Natural killer cell (primary cell): ENCODE measurements at regions not wholly inside any gene's neighbourhood (a gene's known extent, or its start where the extent isn't known, plus 50 kb on each side); places are given as distances from the start of the nearest gene placed in this dataset.

Source experiments
- ATAC-seq, 3 donors: fragments of 150-1000 bp in 2 of 3; fragments of 200-7000 bp in 1 of 3; cut with Tn5 transposase; 1 replicate in 1 of 3; 2 replicates in 2 of 3; pipeline ENCODE4 v1.10.0; 2021; ENCODE audit warnings: mild to moderate bottlenecking in 2 of 3, moderate library complexity in 2 of 3
- DNase-seq, 2 donors: peaks; one replicate each; pipeline versions ENCODE4 v3.0.0 to v3.0.0-alpha.2; 2013 to 2021; ENCODE audit warnings: mixed read lengths in 1 of 2
- H3K27ac ChIP-seq: one replicate; pipeline ENCODE4 v1.5.1; 2013; ENCODE audit warnings: mild to moderate bottlenecking, low read length
- H3K27me3 ChIP-seq: one replicate; pipeline ENCODE4 v1.6.1; 2013; ENCODE audit warnings: low read length; ENCODE audit not compliant: control insufficient read depth, insufficient read depth
- H3K36me3 ChIP-seq: one replicate; pipeline ENCODE4 v1.6.1; 2013; ENCODE audit warnings: low read length; ENCODE audit not compliant: control insufficient read depth, insufficient read depth
- H3K4me1 ChIP-seq: one replicate; pipeline ENCODE4 v1.6.1; 2013; ENCODE audit warnings: low read length; ENCODE audit not compliant: control insufficient read depth, insufficient read depth
- H3K4me3 ChIP-seq: one replicate; pipeline ENCODE4 v1.5.1; 2013; ENCODE audit warnings: low read length
- H3K9me3 ChIP-seq: one replicate; pipeline ENCODE4 v1.6.1; 2013; ENCODE audit warnings: low read length; ENCODE audit not compliant: control insufficient read depth, insufficient read depth
- H3K27ac Mint-ChIP-seq, 2 donors: one replicate each; pipeline ENCODE4 v1.8.0; 2022; ENCODE audit warnings: mild to moderate bottlenecking in 2 of 2, mixed read lengths in 2 of 2, moderate library complexity in 1 of 2
- H3K27me3 Mint-ChIP-seq, 2 donors: one replicate each; pipeline ENCODE4 v1.8.0; 2022; ENCODE audit warnings: low read depth in 2 of 2, mixed read lengths in 2 of 2
- H3K36me3 Mint-ChIP-seq: one replicate; pipeline ENCODE4 v1.8.0; 2022; ENCODE audit warnings: mixed read lengths
- H3K4me1 Mint-ChIP-seq, 2 donors: one replicate each; pipeline ENCODE4 v1.8.0; 2022; ENCODE audit warnings: mixed read lengths in 2 of 2
- H3K4me3 Mint-ChIP-seq: one replicate; pipeline ENCODE4 v1.8.0; 2022; ENCODE audit warnings: mild to moderate bottlenecking, moderate library complexity, mixed read lengths
- H3K9me3 Mint-ChIP-seq, 2 donors: one replicate each; pipeline ENCODE4 v1.8.0; 2022; ENCODE audit warnings: mixed read lengths in 2 of 2
- CTCF ChIP-seq: fragments of 200-600 bp; IDR thresholded peaks from one replicate; pipeline ENCODE4 v1.8.0; 2022; ENCODE audit warnings: antibody characterized with exemption
- WGBS: methylation state at CpG from one replicate; pipeline ENCODE4 v1.1.7; 2013; ENCODE audit warnings: missing lambda C conversion rate; ENCODE audit not compliant: insufficient coverage; 5-methylcytosine and 5-hydroxymethylcytosine counted together
- intact Hi-C: fragments of 100-400 bp; cut with micrococcal nuclease; formaldehyde crosslinking; loops from one replicate; pipeline ENCODE4 v1.14.2; 2022

GRCh38 chr14:42112108-42112507 lies 505.4 kb downstream of the LRFN5 start:
- Mint-ChIP-seq H3K27me3 (no peaks in the 10 kb centered on the region), H3K4me1 (no peaks in the 10 kb centered on the region), H3K36me3 (peaks cover 17% of the 10 kb centered on the region), H3K4me3 (no peak overlapping the region), H3K9me3 (peaks cover 14 to 19% of the 10 kb centered on the region in 2 donors), H3K27ac (no peak overlapping the region)
- 94% methylated on average over 7 of the region's 7 CpGs for WGBS
- Histone ChIP-seq H3K9me3 (peaks cover 24% of the 10 kb centered on the region), H3K4me3 (no peak overlapping the region), H3K36me3 (no peaks in the 10 kb centered on the region), H3K27ac (no peak overlapping the region), H3K4me1 (no peaks in the 10 kb centered on the region), H3K27me3 (no peaks in the 10 kb centered on the region)
- no peak for ATAC-seq
- DNase-seq, result no peak
- TF ChIP-seq CTCF, result no peak
- intact Hi-C loops, result no loop called here

- 86% methylated on average over 2 of the region's 2 CpGs for WGBS
- Mint-ChIP-seq H3K36me3 (peaks cover 17% of the 10 kb centered on the region), H3K9me3 (peaks cover 17 to 20% of the 10 kb centered on the region in 2 donors), H3K4me1 (no peaks in the 10 kb centered on the region), H3K4me3 (no peak overlapping the region), H3K27ac (no peak overlapping the region), H3K27me3 (no peaks in the 10 kb centered on the region)
- Histone ChIP-seq H3K4me1 (no peaks in the 10 kb centered on the region), H3K27me3 (no peaks in the 10 kb centered on the region), H3K4me3 (no peak overlapping the region), H3K36me3 (no peaks in the 10 kb centered on the region), H3K27ac (no peak overlapping the region), H3K9me3 (peaks cover 24% of the 10 kb centered on the region)
- intact Hi-C loops, result no loop called here
- no peak for TF ChIP-seq CTCF
- ATAC-seq (no peak), DNase-seq (no peak)
These were observed 504.7 kb downstream of the LRFN5 start for GRCh38 chr14:42111355-42111754.

- intact Hi-C loops, result no loop called here
- H3K36me3 Mint-ChIP-seq, result peaks cover 17% of the 10 kb centered on the region
- no peak overlapping the region for H3K4me3 Mint-ChIP-seq
- no peaks in the 10 kb centered on the region for H3K4me1 ChIP-seq
- H3K27me3 ChIP-seq, result no peaks in the 10 kb centered on the region
- H3K4me1 Mint-ChIP-seq, result no peaks in the 10 kb centered on the region
- H3K36me3 ChIP-seq, result no peaks in the 10 kb centered on the region
- 85% methylated on average over 1 of the region's 1 CpG for WGBS
- no peaks in the 10 kb centered on the region for H3K27me3 Mint-ChIP-seq
- ATAC-seq, result no peak
- peaks cover 16 to 17% of the 10 kb centered on the region in 2 donors for H3K9me3 Mint-ChIP-seq
- TF ChIP-seq CTCF, result no peak
- peaks cover 24% of the 10 kb centered on the region for H3K9me3 ChIP-seq
- no peak overlapping the region for H3K4me3 ChIP-seq
- no peak overlapping the region for H3K27ac ChIP-seq
- no peak for DNase-seq
- no peak overlapping the region for H3K27ac Mint-ChIP-seq
These were observed 503.5 kb downstream of the LRFN5 start for GRCh38 chr14:42110167-42110566.

GRCh38 chr14:42095155-42095554 lies 488.5 kb downstream of the LRFN5 start:
- 95% methylated on average over 2 of the region's 2 CpGs for WGBS
- Histone ChIP-seq H3K27ac (no peak overlapping the region), H3K27me3 (no peaks in the 10 kb centered on the region), H3K36me3 (no peaks in the 10 kb centered on the region), H3K4me3 (no peak overlapping the region), H3K4me1 (no peaks in the 10 kb centered on the region), H3K9me3 (peaks cover 6% of the 10 kb centered on the region)
- Mint-ChIP-seq H3K9me3 (peaks cover 6 to 17% of the 10 kb centered on the region in 2 donors), H3K4me3 (no peak overlapping the region), H3K27ac (no peak overlapping the region), H3K4me1 (no peaks in the 10 kb centered on the region), H3K36me3 (peaks cover 6% of the 10 kb centered on the region), H3K27me3 (no peaks in the 10 kb centered on the region)
- DNase-seq (no peak), ATAC-seq (no peak)
- no peak for TF ChIP-seq CTCF
- intact Hi-C loops, result no loop called here
